GM18505 (cell line): ENCODE measurements at regions not wholly inside any gene's neighbourhood (a gene's known extent, or its start where the extent isn't known, plus 50 kb on each side); places are given as distances from the start of the nearest gene placed in this dataset.

Source experiments
- ATAC-seq: cut with Tn5 transposase; IDR thresholded peaks from one replicate; pipeline ENCODE4 v1.9.1; 2021; ENCODE audit not compliant: unreplicated experiment
- POLR2A ChIP-seq: IDR thresholded peaks from 4 replicates; pipeline ENCODE4 v1.6.1; 2011; ENCODE audit warnings: borderline replicate concordance; ENCODE audit not compliant: insufficient read depth, insufficient read length; ENCODE audit errors: extremely low read depth

DNA sequence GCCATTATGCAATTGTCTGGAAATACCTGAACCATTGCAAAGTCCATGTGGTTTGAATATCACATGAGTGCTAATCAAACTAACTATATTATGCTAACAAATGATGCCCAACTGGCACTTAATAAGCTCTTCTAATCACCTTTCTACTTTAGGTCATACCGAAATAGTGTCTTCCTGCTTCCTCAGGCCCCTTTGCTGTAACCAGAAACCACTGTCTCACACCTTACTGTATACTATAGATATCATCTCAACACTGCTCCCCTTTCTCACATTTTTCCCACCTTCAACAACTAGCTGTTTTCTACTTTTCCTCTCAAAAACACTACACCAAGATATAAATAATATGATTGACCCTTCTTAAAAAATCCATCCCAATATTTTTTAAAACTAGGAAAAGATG is 633.9 kb downstream of the BCL11A start:
- no peak for ATAC-seq
- TF ChIP-seq POLR2A, result no peak

DNA sequence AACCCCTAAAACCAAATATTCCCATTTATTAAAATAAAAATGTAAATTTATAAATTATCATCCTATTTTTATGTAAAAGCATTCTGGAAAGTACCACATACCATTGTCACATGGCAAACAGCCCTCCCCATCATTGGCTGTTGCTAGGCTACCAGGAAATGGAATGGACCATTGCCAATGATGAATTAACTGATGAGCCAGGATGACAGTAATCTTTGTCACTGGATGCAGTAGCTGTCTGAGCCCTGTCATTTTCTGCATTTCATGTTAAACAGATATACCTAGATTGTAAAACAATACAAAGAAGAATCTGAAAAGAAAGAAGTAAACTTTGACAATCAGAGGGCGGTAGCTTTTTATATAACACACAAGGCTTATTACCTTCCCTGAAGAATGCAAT is 641.4 kb downstream of the BCL11A start:
- no peak for ATAC-seq
- TF ChIP-seq POLR2A, result no peak

DNA sequence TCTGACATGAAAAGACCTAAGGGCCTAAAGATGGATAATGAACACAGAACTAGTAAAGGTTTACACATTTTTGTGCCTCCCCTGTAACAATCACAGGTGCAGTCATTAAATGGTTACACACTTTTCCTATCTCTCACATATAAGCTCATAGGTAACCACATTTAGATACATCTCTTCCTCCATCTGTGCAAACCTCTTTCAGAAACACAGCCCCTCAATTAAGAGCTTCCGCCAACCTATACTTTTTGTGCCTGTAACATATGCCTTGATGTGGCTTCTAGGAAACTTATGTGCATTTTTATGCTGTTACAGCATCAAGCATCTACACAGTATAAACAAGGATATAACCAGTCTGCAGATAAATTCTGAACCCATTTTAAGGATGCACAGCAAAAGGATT is 643.3 kb downstream of the BCL11A start:
- TF ChIP-seq POLR2A, result no peak
- no peak for ATAC-seq

DNA sequence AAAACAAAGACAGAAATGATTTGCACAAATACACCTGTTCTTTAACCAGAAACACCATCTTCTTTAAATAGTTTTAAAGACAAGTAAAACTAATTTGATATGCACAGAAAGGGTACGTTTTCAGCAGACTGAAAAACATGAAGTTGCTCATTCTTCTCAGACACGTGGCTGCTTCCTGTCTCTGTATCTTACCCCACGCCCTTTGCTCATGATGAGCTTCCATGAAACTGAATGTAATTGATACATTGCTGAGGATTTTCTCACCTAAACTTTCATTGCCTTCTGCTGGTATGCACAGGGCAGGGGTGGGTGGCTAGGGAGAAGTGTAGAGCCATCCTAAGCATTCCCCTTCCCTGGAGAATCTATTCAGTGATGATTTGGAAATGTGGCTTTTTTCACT is 644.3 kb downstream of the BCL11A start:
- ATAC-seq, result no peak
- TF ChIP-seq POLR2A, result no peak

DNA sequence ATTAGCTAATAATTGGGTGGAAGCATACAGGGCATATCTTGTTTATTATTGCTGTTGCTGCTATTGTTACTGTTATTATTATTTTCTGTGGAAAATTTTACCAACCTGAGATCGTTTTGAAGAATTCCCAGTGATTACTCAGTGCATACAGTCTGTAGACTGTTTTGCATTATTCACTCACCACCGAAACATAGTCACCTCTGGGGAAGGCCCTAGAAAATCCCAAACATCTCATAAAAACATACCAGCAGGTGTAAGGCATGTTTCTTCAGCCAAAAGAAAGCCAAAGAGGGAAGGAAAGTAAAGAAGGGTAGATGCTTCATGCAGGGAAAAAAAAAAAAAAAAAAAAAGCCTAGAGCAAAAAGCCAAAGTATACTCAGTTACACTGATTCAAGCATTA is 647.7 kb downstream of the BCL11A start:
- no peak for TF ChIP-seq POLR2A

DNA sequence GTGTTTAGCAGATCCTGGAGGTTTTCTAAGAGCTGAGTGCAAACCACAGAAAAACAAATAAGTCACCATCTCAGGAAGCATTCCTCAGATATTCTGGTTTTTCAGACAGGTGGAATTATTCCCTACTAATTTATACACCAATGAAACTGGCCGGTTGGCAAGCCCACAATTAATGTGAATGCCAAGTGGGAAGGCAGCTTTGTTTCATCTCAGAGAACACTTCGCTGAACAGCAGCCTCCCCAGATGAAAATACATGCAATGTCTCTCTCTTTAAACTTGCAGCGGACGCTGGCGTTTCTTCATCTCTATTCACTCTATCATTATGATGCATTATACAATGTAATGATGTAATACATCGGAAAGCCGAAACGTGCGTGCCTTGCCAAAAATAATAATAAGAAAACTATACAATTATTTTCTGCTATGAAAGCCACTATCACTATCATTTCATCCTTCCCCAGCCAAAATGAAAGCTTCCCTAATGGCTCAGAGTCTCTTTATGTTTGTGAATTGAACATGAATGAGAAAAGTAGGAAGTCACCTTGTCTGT is 649.4 kb downstream of the BCL11A start:
- ATAC-seq, result no peak
- no peak for TF ChIP-seq POLR2A

More for the DNA sequence above, 647.7 kb downstream of the BCL11A start:
- no peak for ATAC-seq

DNA sequence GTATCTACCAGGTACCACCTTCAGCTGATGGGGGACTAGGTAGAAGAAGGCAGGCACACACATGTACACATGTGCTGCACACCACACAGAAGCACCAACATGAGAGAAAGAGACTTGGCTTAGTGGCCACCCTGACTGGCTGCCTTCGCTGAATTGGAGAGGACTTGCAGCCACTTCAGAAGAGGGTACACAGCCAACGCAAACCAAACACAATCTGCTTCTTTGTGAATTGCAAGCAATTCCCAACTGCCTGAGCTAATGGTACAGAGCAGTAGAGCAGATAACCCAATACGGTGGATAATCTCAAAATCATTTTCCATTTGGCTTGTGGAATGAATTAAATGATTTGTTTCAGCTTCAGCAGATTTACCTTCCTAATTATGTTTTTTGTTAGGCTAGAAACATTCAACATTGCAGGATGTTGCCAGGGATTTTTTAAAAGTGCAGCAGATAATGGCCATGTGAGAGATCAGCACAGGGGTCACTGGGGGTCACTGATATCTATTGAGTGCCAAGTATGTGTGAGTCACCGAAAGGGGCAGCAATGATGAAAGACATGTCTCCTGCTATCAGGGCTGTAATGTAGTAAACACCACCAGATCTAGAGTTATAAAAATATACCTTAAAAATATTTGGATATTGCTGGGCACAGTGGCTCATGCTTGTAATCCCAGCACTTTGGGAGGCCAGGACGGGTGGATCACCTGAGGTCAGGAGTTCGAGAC is 652.6 kb downstream of the BCL11A start:
- ATAC-seq, result no peak
- TF ChIP-seq POLR2A, result no peak

DNA sequence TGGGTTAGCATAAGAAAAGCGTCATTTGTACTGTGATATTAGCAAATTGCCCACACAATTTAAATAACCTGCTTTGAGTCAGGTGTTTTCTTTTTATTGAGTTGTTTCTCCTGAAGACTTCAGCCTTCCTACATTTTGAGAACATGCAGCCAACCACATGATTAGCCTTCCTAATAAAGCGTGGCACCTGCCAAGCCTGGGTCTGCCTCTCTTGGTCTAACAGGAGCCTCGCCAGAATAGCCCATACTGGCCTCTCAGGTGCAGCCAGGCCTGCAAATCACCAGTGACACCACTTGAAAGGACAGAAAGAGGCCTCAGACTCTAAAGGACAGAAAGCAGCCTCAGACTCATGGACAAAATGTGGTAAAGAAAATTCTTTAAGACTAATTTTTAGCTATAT is 653.8 kb downstream of the BCL11A start:
- TF ChIP-seq POLR2A, result no peak

DNA sequence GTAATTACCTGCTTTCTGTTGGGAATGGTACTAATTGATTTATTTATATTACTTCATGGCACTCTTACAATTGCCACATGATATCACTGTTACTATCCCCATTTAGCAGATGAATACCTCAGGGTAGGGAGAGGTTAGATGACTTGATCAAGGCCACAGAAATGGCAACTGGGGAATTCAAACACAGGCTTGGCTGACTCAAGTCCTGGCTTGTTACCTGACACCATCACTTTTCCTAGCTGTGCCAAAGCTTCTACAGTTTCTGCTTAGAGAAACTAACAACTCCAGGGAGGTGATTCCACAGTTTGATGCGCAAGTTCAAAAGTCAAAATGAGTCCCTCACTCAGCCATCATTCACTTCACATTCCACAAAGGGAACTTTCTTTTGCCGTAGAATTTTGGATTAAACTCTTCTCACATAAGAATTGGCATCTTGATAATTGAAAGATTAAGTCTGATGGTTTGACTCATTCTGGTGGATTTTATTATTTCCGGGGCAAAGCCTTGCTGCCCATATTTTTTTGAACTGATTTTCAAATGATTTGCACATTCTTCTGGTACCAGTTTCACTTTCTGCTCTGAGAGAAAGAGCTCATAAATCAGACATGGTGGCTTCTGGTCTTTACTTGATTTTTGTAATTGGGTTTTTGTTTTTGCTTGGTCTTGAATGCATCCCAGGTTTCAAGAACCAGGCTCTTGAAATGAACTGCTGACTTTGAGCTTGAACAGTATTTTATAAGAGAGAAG is 656.8 kb downstream of the BCL11A start:
- ATAC-seq, result no peak
- no peak for TF ChIP-seq POLR2A

More for the DNA sequence above, 653.8 kb downstream of the BCL11A start:
- ATAC-seq, result no peak

DNA sequence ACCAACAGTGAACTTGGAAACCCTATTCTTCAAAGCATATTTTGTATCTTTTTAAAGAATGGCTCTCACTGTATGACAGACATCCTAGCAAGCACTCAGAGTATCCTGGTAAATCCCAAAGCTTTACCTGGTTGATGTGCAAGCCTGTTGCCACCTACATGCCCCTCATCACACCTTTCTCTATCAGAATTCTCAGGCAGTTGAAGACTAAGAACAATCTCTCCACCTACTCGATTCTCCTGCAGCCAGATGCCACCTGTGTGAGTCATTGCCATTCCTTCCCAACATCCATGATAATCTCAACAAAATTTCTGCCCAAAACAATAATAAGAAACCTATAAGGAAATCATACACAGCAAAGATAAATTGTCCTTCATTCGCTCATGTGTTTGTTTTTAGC is 659.8 kb downstream of the BCL11A start:
- TF ChIP-seq POLR2A, result no peak
- no peak for ATAC-seq

DNA sequence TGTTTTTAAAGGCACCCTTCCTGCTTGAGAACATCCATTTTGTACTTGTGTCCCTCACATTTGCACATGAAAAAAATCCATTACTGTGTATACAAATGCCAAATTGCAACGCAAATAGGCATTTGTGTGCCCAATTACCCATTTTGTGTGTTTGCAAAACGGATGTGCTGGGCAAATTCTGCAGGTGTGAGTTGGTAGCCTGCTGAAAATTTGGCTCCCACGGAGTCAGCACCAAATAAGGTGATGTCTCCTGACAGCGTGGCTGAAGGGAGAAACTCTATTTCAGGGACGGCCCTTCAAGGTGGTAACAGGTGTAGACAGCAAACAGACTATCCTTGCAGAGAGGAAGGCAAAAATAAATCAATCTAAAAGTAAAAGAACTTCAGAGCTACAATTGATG is 661.1 kb downstream of the BCL11A start:
- TF ChIP-seq POLR2A, result no peak
- ATAC-seq, result no peak

DNA sequence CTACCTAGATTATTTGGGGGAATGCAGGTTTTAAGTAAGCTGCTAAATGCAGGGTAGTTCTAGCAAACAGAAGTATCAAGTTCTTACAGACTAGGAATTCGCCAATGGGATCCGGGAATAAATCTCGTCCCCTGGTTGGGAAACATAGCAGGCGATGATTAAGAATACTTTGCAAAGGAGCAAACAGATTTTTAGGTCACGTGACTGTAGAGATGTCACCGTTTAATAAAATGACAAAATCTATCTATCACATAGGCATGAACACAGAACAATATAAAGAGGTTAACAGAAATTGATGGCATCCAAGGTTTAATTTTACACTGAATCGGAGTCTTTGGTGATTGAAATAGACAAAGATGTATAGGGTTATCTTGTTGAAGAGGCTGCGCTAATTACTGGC is 664.1 kb downstream of the BCL11A start:
- ATAC-seq, result no peak
- no peak for TF ChIP-seq POLR2A

DNA sequence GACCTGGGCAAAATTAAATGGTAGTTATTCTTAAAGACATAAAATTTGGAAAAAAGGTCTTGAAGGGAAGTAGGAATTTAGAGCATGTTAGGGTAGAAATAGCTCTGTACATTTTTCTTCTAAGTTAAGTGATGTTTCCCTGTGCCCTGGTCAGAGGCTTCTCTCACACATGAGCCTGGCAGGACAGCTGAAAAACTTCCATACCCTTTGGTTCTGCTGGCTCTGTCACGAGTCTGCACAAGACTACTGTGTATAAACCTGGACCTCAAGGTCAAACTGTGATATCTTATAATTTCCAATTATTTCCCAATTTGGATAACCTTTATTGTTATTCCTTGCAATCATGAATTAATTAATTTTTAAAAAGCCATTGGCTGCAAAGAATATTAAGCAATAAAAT is 664.7 kb downstream of the BCL11A start:
- TF ChIP-seq POLR2A, result no peak
- ATAC-seq, result no peak

DNA sequence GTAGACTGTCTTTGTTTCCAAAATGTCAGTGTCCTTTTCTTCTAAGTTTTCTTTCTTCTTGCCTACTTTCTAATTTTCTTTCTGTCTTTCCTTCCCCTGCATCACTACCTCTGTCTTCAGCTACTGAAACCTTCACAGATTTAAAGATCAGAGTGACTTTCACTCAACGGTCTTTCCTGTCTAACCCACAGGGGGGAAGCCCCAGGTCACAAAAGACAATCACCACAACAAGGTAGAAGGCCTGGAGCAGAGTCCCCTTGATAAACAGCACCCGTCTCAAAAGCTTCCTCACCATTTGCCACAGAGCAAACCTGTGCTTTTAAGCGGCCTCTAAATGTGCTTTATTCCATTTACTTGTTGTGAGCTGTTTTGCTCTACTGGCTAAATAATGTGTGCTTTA is 665.4 kb downstream of the BCL11A start:
- no peak for TF ChIP-seq POLR2A
- ATAC-seq, result peak; percentile 98
